ENCODE measurements at regions not wholly inside any gene's neighbourhood (a gene's known extent, or its start where the extent isn't known, plus 50 kb on each side); places are given as distances from the start of the nearest gene placed in this dataset.

GRCh38 chr3:77889616-77890015 is 849.7 kb downstream of the ROBO2 start:
- H3K9me3 ChIP-seq (ENCODE audit: severe bottlenecking): no peaks in the 10 kb centered on the region
- H3K27ac ChIP-seq: no peak overlapping the region
- TF ChIP-seq, protein P1, sequence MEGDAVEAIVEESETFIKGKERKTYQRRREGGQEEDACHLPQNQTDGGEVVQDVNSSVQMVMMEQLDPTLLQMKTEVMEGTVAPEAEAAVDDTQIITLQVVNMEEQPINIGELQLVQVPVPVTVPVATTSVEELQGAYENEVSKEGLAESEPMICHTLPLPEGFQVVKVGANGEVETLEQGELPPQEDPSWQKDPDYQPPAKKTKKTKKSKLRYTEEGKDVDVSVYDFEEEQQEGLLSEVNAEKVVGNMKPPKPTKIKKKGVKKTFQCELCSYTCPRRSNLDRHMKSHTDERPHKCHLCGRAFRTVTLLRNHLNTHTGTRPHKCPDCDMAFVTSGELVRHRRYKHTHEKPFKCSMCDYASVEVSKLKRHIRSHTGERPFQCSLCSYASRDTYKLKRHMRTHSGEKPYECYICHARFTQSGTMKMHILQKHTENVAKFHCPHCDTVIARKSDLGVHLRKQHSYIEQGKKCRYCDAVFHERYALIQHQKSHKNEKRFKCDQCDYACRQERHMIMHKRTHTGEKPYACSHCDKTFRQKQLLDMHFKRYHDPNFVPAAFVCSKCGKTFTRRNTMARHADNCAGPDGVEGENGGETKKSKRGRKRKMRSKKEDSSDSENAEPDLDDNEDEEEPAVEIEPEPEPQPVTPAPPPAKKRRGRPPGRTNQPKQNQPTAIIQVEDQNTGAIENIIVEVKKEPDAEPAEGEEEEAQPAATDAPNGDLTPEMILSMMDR (IDR thresholded peaks at IDR 0.05; ENCODE audit: low read depth, low read length): no peak
- H3K36me3 ChIP-seq: no peaks in the 10 kb centered on the region
- H3K27me3 ChIP-seq (ENCODE audit: insufficient read depth, low read depth, severe bottlenecking): no peaks in the 10 kb centered on the region
- no peak for DNase-seq
- H3K4me3 ChIP-seq (ENCODE audit: low read depth, low read length): no peak overlapping the region

DNA sequence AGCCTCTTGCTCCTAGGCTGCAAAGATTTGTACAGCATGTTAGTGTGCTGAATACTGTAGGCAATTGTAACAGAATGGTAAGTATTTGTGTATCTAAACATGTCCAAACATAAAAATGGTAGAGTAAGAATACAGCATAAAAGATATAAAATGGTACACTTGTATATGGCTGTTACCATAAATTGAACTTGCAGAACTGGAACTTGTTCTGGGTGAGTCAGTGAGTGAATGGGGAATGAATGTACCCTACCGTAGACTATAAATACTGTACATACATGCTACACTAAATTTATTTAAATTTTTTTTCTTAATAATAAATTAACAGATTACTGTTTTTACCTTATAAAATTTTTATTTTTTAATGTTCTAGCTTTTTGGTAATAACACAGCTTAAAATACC is 858.7 kb downstream of the ROBO2 start:
- H3K4me3 ChIP-seq (ENCODE audit: low read depth, low read length): no peak overlapping the region
- DNase-seq: no peak
- H3K27me3 ChIP-seq (ENCODE audit: insufficient read depth, low read depth, severe bottlenecking): no peaks in the 10 kb centered on the region
- no peak overlapping the region for H3K27ac ChIP-seq
- H3K9me3 ChIP-seq (ENCODE audit: severe bottlenecking): no peaks in the 10 kb centered on the region
- H3K36me3 ChIP-seq: no peaks in the 10 kb centered on the region
- TF ChIP-seq, protein P1 (IDR thresholded peaks at IDR 0.05; ENCODE audit: low read depth, low read length): no peak

DNA sequence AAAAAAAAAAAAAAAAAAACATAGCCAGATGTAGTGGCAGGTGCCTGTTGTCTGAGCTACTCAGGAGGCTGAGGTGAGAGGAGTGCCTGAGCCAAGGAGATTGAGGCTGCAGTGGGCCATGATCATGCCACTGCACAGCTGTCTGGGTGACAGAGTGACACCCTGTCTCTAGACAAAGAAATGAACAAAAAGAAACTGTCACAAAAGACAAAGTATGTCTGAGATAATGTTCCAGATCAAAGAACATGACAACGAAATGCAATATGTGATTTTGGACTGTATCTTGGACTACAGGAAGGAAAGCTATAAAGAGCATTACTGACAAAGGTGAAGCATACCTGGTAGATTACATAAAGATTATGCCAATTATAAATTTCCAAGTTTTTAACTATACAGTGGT is 862.8 kb downstream of the ROBO2 start:
- H3K4me3 ChIP-seq (ENCODE audit: low read depth, low read length): no peak overlapping the region
- DNase-seq: no peak
- H3K27ac ChIP-seq: no peak overlapping the region
- H3K27me3 ChIP-seq (ENCODE audit: insufficient read depth, low read depth, severe bottlenecking): no peaks in the 10 kb centered on the region
- TF ChIP-seq, protein P1 (IDR thresholded peaks at IDR 0.05; ENCODE audit: low read depth, low read length): no peak
- no peaks in the 10 kb centered on the region for H3K36me3 ChIP-seq
- H3K9me3 ChIP-seq (ENCODE audit: severe bottlenecking): no peaks in the 10 kb centered on the region

DNA sequence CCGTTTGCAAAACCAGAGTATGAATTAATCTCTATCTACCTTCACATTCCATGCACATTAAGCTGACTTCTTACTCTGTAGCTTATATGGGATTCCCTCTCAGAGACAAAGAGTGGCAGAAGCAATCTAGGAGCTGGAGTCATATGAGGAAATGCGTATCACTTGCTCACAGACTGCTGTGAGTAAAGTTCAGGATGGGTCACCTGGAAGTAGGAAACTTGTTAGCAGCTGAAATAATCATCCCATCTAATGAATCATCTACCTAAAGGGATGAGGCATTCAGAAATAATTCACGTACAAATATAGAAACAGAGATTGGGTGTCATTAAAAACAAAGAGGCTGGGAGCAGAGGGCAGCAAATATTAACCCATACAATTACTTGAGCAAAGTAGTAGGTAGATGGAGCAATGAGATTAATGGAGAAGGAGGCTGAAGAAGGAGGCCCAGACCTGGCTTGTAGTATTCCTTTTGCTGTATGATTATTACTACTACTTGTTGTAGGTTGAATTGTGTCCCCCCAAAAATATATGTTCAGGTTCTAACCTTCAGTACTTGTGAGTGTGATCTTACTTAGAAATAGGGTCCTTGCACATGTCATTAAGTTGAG is 866.3 kb downstream of the ROBO2 start:
- H3K27me3 ChIP-seq (ENCODE audit: insufficient read depth, low read depth, severe bottlenecking): no peaks in the 10 kb centered on the region
- no peaks in the 10 kb centered on the region for H3K36me3 ChIP-seq
- H3K4me3 ChIP-seq (ENCODE audit: low read depth, low read length): no peak overlapping the region
- TF ChIP-seq, protein P1 (IDR thresholded peaks at IDR 0.05; ENCODE audit: low read depth, low read length): no peak
- H3K27ac ChIP-seq: no peak overlapping the region
- no peaks in the 10 kb centered on the region for H3K9me3 ChIP-seq (ENCODE audit: severe bottlenecking)
- no peak for DNase-seq

DNA sequence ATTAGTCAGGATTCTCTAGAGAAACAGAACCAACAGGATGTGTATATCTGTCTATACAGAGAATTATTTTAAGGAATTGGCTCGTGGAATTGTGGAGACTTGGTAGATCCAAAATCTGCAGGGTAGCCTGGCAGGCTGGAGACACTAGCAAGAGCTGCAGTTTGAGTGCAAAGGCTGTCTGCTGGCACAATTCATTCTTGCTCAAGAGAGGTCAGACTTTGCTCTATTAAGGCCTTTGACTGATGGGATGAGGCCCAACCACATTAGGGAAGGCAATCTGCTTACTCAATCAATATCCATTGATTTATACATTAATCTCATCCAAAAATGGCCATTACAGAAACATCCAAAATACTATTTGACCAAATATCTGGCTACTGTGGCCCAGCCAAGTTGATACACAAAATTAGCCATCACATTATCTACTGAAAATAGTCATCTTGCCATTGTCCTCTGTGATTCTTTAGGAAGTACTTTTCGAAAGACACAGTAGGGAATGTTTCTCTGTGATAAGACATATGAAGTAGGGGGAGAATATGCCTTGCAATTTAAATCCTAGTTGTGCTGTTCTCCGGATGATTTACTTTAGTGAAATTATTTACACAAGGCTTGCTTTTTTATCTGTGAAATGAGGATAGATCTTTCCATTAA is 873.8 kb downstream of the ROBO2 start:
- Histone ChIP-seq H3K36me3 (no peaks in the 10 kb centered on the region), H3K27ac (no peak overlapping the region), H3K4me3 (ENCODE audit: low read depth, low read length) (no peak overlapping the region), H3K27me3 (ENCODE audit: insufficient read depth, low read depth, severe bottlenecking) (no peaks in the 10 kb centered on the region), H3K9me3 (ENCODE audit: severe bottlenecking) (no peaks in the 10 kb centered on the region)
- TF ChIP-seq, protein P1 (IDR thresholded peaks at IDR 0.05; ENCODE audit: low read depth, low read length): no peak
- DNase-seq: no peak

- no peak for DNase-seq
- Histone ChIP-seq H3K27me3 (ENCODE audit: insufficient read depth, low read depth, severe bottlenecking) (no peaks in the 10 kb centered on the region), H3K9me3 (ENCODE audit: severe bottlenecking) (no peaks in the 10 kb centered on the region), H3K36me3 (no peaks in the 10 kb centered on the region), H3K4me3 (ENCODE audit: low read depth, low read length) (no peak overlapping the region), H3K27ac (no peak overlapping the region)
- TF ChIP-seq, protein P1 (IDR thresholded peaks at IDR 0.05; ENCODE audit: low read depth, low read length): no peak
Measured at GRCh38 chr3:77915336-77915735, 875.4 kb downstream of the ROBO2 start.
